Mesenchymal stem cell (in vitro differentiated cells and primary cell): ENCODE measurements at regions not wholly inside any gene's neighbourhood (a gene's known extent, or its start where the extent isn't known, plus 50 kb on each side); places are given as distances from the start of the nearest gene placed in this dataset.

Experiments used
- DNase-seq: peaks from one replicate; pipeline ENCODE4 v3.0.0-alpha.2; 2013
- H2AFZ ChIP-seq: one replicate; pipeline ENCODE4 v1.6.1; 2013; ENCODE audit warnings: low read depth, mild to moderate bottlenecking, control low read depth, inconsistent platforms, low read length, moderate library complexity
- H2AK5ac ChIP-seq: 2 replicates; pipeline ENCODE4 v1.6.1; 2013; ENCODE audit warnings: low read length, moderate library complexity, mild to moderate bottlenecking, inconsistent platforms; ENCODE audit not compliant: severe bottlenecking
- H2BK120ac ChIP-seq: one replicate; pipeline ENCODE4 v1.6.1; 2013; ENCODE audit warnings: low read depth, mild to moderate bottlenecking, inconsistent platforms, low read length, moderate library complexity
- H2BK12ac ChIP-seq, 2 experiments: one replicate each; pipeline ENCODE4 v1.6.1; 2013; ENCODE audit warnings: inconsistent platforms in 2 of 2, low read length in 2 of 2, mild to moderate bottlenecking in 2 of 2, moderate library complexity in 2 of 2, control low read depth in 1 of 2
- H2BK15ac ChIP-seq: one replicate; pipeline ENCODE4 v1.6.1; 2013; ENCODE audit warnings: mild to moderate bottlenecking, low read depth, inconsistent platforms; ENCODE audit not compliant: poor library complexity, severe bottlenecking
- H2BK5ac ChIP-seq: 2 replicates; pipeline ENCODE4 v1.6.1; 2013; ENCODE audit warnings: low read depth, mild to moderate bottlenecking, low read length, control low read depth, inconsistent platforms; ENCODE audit not compliant: poor library complexity, severe bottlenecking
- H3K14ac ChIP-seq, 2 experiments: one replicate each; pipeline ENCODE4 v1.6.1; 2013; ENCODE audit warnings: inconsistent platforms in 2 of 2, low read length in 2 of 2, control low read depth in 1 of 2, mild to moderate bottlenecking in 1 of 2, moderate library complexity in 1 of 2
- H3K18ac ChIP-seq, 2 experiments: one replicate each; pipeline ENCODE4 v1.6.1; 2013; ENCODE audit warnings: inconsistent platforms in 2 of 2, low read length in 2 of 2, control low read depth in 1 of 2, low read depth in 1 of 2, mild to moderate bottlenecking in 1 of 2
- H3K23ac ChIP-seq, 2 experiments: one replicate each; pipeline ENCODE4 v1.6.1; 2013; ENCODE audit warnings: inconsistent platforms in 2 of 2, low read length in 2 of 2, mild to moderate bottlenecking in 2 of 2, moderate library complexity in 2 of 2, control low read depth in 1 of 2
- H3K27ac ChIP-seq: 2 replicates; pipeline ENCODE4 v1.5.1; 2013; ENCODE audit warnings: mild to moderate bottlenecking, moderate library complexity, low read length, control low read depth, inconsistent platforms; ENCODE audit not compliant: poor library complexity, severe bottlenecking
- H3K27me3 ChIP-seq, 2 experiments: 2 replicates each; pipeline versions ENCODE4 v1.6.1 to v1.7.0; 2013; ENCODE audit warnings: low read length in 2 of 2, mild to moderate bottlenecking in 2 of 2, moderate library complexity in 2 of 2, control low read depth in 1 of 2, inconsistent platforms in 1 of 2; ENCODE audit not compliant: control insufficient read depth in 1 of 2, insufficient read depth in 1 of 2
- H3K36me3 ChIP-seq, 2 experiments: 2 replicates each; pipeline versions ENCODE4 v1.6.1 to v1.7.0; 2013; ENCODE audit warnings: low read length in 2 of 2, control low read depth in 1 of 2, inconsistent platforms in 1 of 2, low read depth in 1 of 2, mild to moderate bottlenecking in 1 of 2; ENCODE audit not compliant: insufficient read depth in 2 of 2, control insufficient read depth in 1 of 2
- H3K4ac ChIP-seq, 2 experiments: one replicate each; pipeline ENCODE4 v1.6.1; 2013; ENCODE audit warnings: inconsistent platforms in 2 of 2, low read length in 2 of 2, mild to moderate bottlenecking in 2 of 2, moderate library complexity in 2 of 2, control low read depth in 1 of 2, low read depth in 1 of 2
- H3K4me1 ChIP-seq: 2 replicates; pipeline ENCODE4 v1.6.1; 2013; ENCODE audit warnings: low read depth, low read length, control low read depth; ENCODE audit not compliant: control insufficient read depth, insufficient read depth
- H3K4me2 ChIP-seq: 2 replicates; pipeline ENCODE4 v1.6.1; 2013; ENCODE audit warnings: low read length, mild to moderate bottlenecking, inconsistent platforms; ENCODE audit not compliant: poor library complexity, severe bottlenecking
- H3K4me3 ChIP-seq, 2 experiments: 2 replicates each; pipeline versions ENCODE4 v1.5.1 to v1.7.0; 2013; ENCODE audit warnings: low read length in 2 of 2, mild to moderate bottlenecking in 2 of 2, control low read depth in 1 of 2, low read depth in 1 of 2; ENCODE audit not compliant: insufficient read depth in 1 of 2
- H3K79me1 ChIP-seq: replicated peaks from 2 replicates; pipeline ENCODE4 v1.6.1; 2013; ENCODE audit warnings: mild to moderate bottlenecking, control low read depth, low read length, inconsistent platforms; ENCODE audit not compliant: poor library complexity, severe bottlenecking
- H3K9ac ChIP-seq: 2 replicates; pipeline ENCODE4 v1.7.0; 2013; ENCODE audit warnings: mild to moderate bottlenecking, low read length, moderate library complexity
- H3K9me3 ChIP-seq: 2 replicates; pipeline ENCODE4 v1.7.0; 2013; ENCODE audit warnings: mild to moderate bottlenecking, low read length; ENCODE audit not compliant: control insufficient read depth
- H4K8ac ChIP-seq: one replicate; pipeline ENCODE4 v1.6.1; 2013; ENCODE audit warnings: inconsistent platforms, mild to moderate bottlenecking, low read length, moderate library complexity
- H4K91ac ChIP-seq: one replicate; pipeline ENCODE4 v1.6.1; 2013; ENCODE audit warnings: mild to moderate bottlenecking, low read length, inconsistent platforms
- WGBS: methylation state at CpG from one replicate; pipeline ENCODE4 v1.1.7; 2013; ENCODE audit warnings: mixed read lengths; 5-methylcytosine and 5-hydroxymethylcytosine counted together

DNA sequence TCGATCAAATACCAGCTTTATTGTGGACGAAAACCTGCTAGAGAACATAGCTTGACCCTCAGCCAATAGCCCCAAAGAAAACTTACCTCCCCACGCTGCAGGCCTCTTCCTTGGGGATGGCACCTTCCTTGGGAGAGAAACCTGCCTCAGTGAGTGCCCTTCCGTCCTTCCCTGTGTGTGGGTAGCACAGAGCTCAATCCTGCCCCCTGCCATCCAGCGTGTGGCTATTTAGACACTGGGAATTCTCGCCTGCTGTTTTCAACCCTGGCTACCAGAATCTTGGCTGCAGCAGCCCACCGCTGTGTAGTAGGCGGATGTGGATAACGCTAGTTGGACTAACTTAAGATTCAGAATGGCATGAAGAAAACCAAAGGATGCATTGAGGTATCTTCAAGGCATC lies 238.2 kb downstream of the TEX36 start:
- peak overlapping the region in 1 of 2 experiments; percentile 19 for H3K23ac ChIP-seq
- no peaks in the 10 kb centered on the region for H3K79me1 ChIP-seq
- no peak overlapping the region for H3K4me2 ChIP-seq
- H3K36me3 ChIP-seq, result no peaks in the 10 kb centered on the region
- H2BK5ac ChIP-seq, result no peak overlapping the region
- WGBS, result 71% methylated on average over 9 of the region's 9 CpGs
- no peak overlapping the region for H2BK12ac ChIP-seq
- no peak for DNase-seq
- no peak overlapping the region for H2AFZ ChIP-seq
- peaks cover 0 to 10% of the 10 kb centered on the region in 2 experiments for H3K27me3 ChIP-seq
- H2AK5ac ChIP-seq, result no peak overlapping the region
- H3K4me3 ChIP-seq, result no peak overlapping the region
- no peak overlapping the region for H3K14ac ChIP-seq
- no peaks in the 10 kb centered on the region for H3K4me1 ChIP-seq
- H3K9ac ChIP-seq, result no peak overlapping the region
- H3K4ac ChIP-seq, result no peak overlapping the region
- no peak overlapping the region for H2BK15ac ChIP-seq
- H4K91ac ChIP-seq, result no peak overlapping the region
- H4K8ac ChIP-seq, result no peak overlapping the region
- no peak overlapping the region for H2BK120ac ChIP-seq
- no peak overlapping the region for H3K27ac ChIP-seq
- no peak overlapping the region for H3K18ac ChIP-seq
- no peaks in the 10 kb centered on the region for H3K9me3 ChIP-seq

DNA sequence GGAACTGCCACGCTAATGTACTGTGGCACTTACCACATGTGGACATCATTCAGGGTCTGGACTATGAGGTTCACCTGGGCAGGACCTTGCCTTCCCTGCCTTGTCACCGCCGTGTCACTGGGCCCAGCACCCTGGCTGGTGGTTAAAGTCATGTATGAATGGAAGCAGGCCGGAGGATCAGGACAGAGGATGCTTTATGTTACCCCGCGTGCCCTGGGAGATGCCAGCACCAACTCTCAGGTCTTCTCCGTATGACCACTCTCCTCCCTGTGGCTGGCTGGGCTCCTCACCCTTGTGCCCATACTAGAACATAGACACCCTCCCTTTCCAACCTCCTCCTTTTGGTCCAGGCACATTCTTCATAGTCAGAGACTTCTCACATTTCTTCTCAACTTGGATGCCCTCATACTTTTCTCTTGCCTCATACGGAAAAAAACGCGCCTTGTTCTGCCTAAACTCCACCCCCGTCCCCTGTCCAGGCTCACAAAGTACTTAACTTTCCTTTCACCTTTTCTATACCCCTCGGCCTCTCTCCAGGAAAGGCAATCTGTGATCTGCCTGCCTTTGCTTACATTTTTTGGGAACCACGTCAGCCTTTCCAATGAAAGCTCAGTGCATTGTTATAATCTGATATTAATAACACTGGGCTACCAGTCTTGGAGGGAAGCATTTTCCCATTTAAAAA lies 240.0 kb downstream of the TEX36 start:
- no peak overlapping the region for H2AK5ac ChIP-seq
- no peaks in the 10 kb centered on the region for H3K36me3 ChIP-seq
- no peak overlapping the region for H3K14ac ChIP-seq
- H3K27ac ChIP-seq, result no peak overlapping the region
- no peaks in the 10 kb centered on the region for H3K9me3 ChIP-seq
- H2BK5ac ChIP-seq, result no peak overlapping the region
- no peaks in the 10 kb centered on the region for H3K79me1 ChIP-seq
- no peak overlapping the region for H2AFZ ChIP-seq
- no peak for DNase-seq
- no peak overlapping the region for H3K18ac ChIP-seq
- no peak overlapping the region for H4K91ac ChIP-seq
- H2BK15ac ChIP-seq, result no peak overlapping the region
- H2BK12ac ChIP-seq, result no peak overlapping the region
- H3K23ac ChIP-seq, result no peak overlapping the region
- no peak overlapping the region for H3K4me2 ChIP-seq
- H3K4me3 ChIP-seq, result no peak overlapping the region
- 82% methylated on average over 12 of the region's 13 CpGs for WGBS
- no peaks in the 10 kb centered on the region for H3K4me1 ChIP-seq
- H3K9ac ChIP-seq, result no peak overlapping the region
- no peak overlapping the region for H2BK120ac ChIP-seq
- H4K8ac ChIP-seq, result no peak overlapping the region
- peaks cover 0 to 8% of the 10 kb centered on the region in 2 experiments for H3K27me3 ChIP-seq
- H3K4ac ChIP-seq, result no peak overlapping the region

DNA sequence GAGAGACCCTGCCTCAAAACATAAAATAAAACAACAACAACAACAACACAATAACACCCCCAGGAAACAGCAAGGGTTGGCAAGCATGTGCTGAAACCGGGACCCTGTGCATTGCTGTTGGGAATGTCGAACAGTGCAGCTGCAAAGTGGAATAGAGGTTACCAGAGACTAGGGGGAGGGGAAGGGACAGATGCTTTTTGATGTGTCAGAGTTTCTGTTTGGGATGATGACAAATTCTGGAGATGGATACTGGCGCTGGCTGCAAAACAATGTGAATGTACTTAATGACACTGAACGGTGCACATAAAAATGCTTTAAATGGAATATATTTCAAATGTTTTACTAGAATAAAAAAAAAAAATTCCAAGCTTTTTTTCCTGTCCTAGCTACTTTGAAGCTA lies 241.8 kb downstream of the TEX36 start:
- DNase-seq, result no peak
- Histone ChIP-seq H2BK12ac (no peak overlapping the region), H2BK120ac (no peak overlapping the region), H3K4ac (no peak overlapping the region), H3K9me3 (no peaks in the 10 kb centered on the region), H4K8ac (no peak overlapping the region), H2AK5ac (no peak overlapping the region), H2BK15ac (no peak overlapping the region), H2BK5ac (no peak overlapping the region), H2AFZ (no peak overlapping the region), H3K4me1 (no peaks in the 10 kb centered on the region), H3K9ac (no peak overlapping the region), H3K79me1 (no peaks in the 10 kb centered on the region), H3K4me3 (no peak overlapping the region), H3K27ac (no peak overlapping the region), H3K14ac (no peak overlapping the region), H3K4me2 (no peak overlapping the region), H4K91ac (no peak overlapping the region), H3K36me3 (no peaks in the 10 kb centered on the region), H3K23ac (no peak overlapping the region), H3K18ac (no peak overlapping the region), H3K27me3 (peaks cover 0 to 4% of the 10 kb centered on the region in 2 experiments)
- 48% methylated on average over 3 of the region's 4 CpGs for WGBS

DNA sequence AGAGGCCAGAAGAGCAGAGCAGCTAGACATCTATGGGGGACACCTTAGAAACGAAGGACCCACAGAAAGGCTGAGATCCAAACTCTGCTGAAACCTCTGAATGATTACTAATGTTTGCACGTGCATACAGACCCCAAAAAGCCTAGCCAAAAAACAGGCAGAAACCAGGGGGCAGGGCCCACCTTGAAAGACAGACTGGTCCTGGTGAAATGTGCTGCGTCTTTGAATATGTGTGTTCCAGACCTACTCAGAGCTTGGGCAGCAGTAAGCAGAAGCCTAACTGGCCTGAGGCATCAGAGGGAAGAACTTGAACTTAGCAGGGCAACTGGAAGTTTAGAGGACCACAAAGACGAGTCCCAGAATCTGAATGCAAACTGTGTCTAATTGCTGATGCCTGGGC lies 251.8 kb downstream of the TEX36 start:
- Histone ChIP-seq H2BK15ac (no peak overlapping the region), H3K4ac (no peak overlapping the region)
- WGBS, result 54% methylated on average over 4 of the region's 4 CpGs

More for the DNA sequence above, 251.8 kb downstream of the TEX36 start:
- H3K23ac ChIP-seq, result no peak overlapping the region
- no peaks in the 10 kb centered on the region for H3K79me1 ChIP-seq
- peaks cover 38% of the 10 kb centered on the region for H3K9me3 ChIP-seq
- H3K9ac ChIP-seq, result no peak overlapping the region
- no peak overlapping the region for H2BK5ac ChIP-seq
- H3K4me3 ChIP-seq, result no peak overlapping the region
- no peak overlapping the region for H2AFZ ChIP-seq
- H4K91ac ChIP-seq, result no peak overlapping the region
- no peak overlapping the region for H3K27ac ChIP-seq
- H2AK5ac ChIP-seq, result no peak overlapping the region
- H2BK12ac ChIP-seq, result no peak overlapping the region
- H3K14ac ChIP-seq, result no peak overlapping the region
- H2BK120ac ChIP-seq, result no peak overlapping the region
- H3K4me2 ChIP-seq, result no peak overlapping the region
- H3K18ac ChIP-seq, result no peak overlapping the region
- H4K8ac ChIP-seq, result no peak overlapping the region
- DNase-seq, result no peak
- no peaks in the 10 kb centered on the region for H3K27me3 ChIP-seq
- no peaks in the 10 kb centered on the region for H3K4me1 ChIP-seq
- H3K36me3 ChIP-seq, result no peaks in the 10 kb centered on the region
